ENCODE measurements at regions not wholly inside any gene's neighbourhood (a gene's known extent, or its start where the extent isn't known, plus 50 kb on each side); places are given as distances from the start of the nearest gene placed in this dataset.

GRCh38 chr6:14921170-14921569 is 324.7 kb upstream of the JARID2 start:
- peak in 3 of 9 donors; percentile 30 to 43 (median 38) for TF ChIP-seq CTCF (IDR thresholded peaks at IDR 0.05)
- peaks cover 0 to 59% (median 16%) of the 10 kb centered on the region in 9 donors for H3K4me1 ChIP-seq
- no peak overlapping the region for H3K4me3 ChIP-seq
- no peaks in the 10 kb centered on the region for H3K9me3 ChIP-seq
- peak overlapping the region in 8 of 10 donors; percentile 18 to 85 (median 54) for H3K27ac ChIP-seq
- no peaks in the 10 kb centered on the region for H3K27me3 ChIP-seq
- WGBS, 2 donors, result 42 to 45% methylated on average over 11 of the region's 11 CpGs
- intact Hi-C loops (cut with DNase I), result no loop called here
- no peaks in the 10 kb centered on the region for H3K36me3 ChIP-seq
- ATAC-seq (peak; percentile 79 to 91 (median 87)), DNase-seq (peak; percentile 64 to 66)

- H3K4me1 ChIP-seq, result peaks cover 0 to 59% (median 16%) of the 10 kb centered on the region in 9 donors
Observed at GRCh38 chr6:14921878-14922671, 323.8 kb upstream of the JARID2 start.

DNA sequence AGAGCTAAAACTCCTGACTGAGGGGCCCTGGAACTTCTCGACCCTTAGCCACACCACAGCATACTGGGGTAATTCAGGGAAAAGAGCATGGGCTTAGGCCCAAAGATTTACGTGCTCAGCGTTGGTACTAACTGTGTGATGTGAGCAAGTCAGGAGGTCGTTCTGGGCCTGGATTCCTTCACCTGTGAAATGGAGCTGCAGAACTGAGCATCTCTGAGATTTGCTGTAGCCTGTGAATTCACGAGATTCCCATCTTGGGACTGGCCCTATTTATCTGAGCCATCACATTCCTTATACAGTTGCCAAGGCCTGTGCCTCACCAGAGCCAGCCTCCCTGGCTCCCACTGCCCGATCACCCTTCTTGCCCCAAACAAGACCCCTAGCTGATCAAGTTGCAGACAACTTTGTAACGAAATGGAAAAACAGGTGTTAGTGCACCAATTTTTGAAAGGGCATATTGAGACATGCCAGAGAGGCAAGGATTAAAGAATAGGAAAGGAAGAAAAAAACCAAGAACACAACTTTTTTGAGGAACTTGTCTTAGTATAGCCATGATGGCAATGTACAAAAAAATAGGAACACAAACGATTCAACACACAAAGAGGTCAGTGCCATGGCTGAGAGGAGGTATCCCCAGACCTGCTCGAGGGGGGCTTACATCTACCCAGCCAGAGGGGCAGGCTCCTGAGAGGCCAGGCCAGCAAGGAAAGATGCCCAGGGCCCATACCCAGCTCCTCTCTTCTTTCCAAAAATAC is 323.0 kb upstream of the JARID2 start:
- intact Hi-C loops (cut with DNase I), result no loop called here
- DNase-seq, result no peak
- Histone ChIP-seq H3K9me3 (no peaks in the 10 kb centered on the region), H3K4me3 (no peak overlapping the region), H3K36me3 (no peaks in the 10 kb centered on the region), H3K27ac (peak overlapping the region in 3 of 10 donors; percentile 0 to 85 (median 40)), H3K27me3 (no peaks in the 10 kb centered on the region), H3K4me1 (peaks cover 0 to 59% (median 16%) of the 10 kb centered on the region in 9 donors)
- TF ChIP-seq CTCF (IDR thresholded peaks at IDR 0.05), result no peak
- 89 to 90% methylated on average over 9 of the region's 9 CpGs for WGBS, 2 donors
- ATAC-seq, result no peak

More at GRCh38 chr6:14921878-14922671, 323.8 kb upstream of the JARID2 start:
- ATAC-seq, result peak in 7 of 8 donors; percentile 46 to 72 (median 60)
- 84 to 89% methylated on average over 15 of the region's 15 CpGs for WGBS, 2 donors
- H3K36me3 ChIP-seq, result no peaks in the 10 kb centered on the region
- H3K9me3 ChIP-seq, result no peaks in the 10 kb centered on the region
- intact Hi-C loops (cut with DNase I), result no loop called here
- H3K27ac ChIP-seq, result peak overlapping the region in 7 of 10 donors; percentile 18 to 85 (median 56)
- DNase-seq, result peak in 1 of 2 donors; percentile 18
- TF ChIP-seq CTCF (IDR thresholded peaks at IDR 0.05), result no peak
- no peak overlapping the region for H3K4me3 ChIP-seq
- H3K27me3 ChIP-seq, result no peaks in the 10 kb centered on the region
